Hematopoietic multipotent progenitor cell treated with erythropoietin and hydrocortisone succinate and interleukin-3 and kit ligand, for 15 days (in vitro differentiated cells): ENCODE measurements at regions not wholly inside any gene's neighbourhood (a gene's known extent, or its start where the extent isn't known, plus 50 kb on each side); places are given as distances from the start of the nearest gene placed in this dataset.
"Not testable (repeated sequence)": the region's sequence is repeated elsewhere in the genome, so short reads cannot be mapped to it uniquely, and the experiment has no call there.

Experiments
- DNase-seq: peaks from one replicate; pipeline ENCODE4 v3.0.0-alpha.2; 2015; ENCODE audit warnings: low spot score

- no peak for DNase-seq
These were observed 543.2 kb upstream of the SGO1 start for GRCh38 chr3:20729185-20729584.

- no peak for DNase-seq
These were observed 540.8 kb upstream of the SGO1 start for GRCh38 chr3:20726786-20727185.

GRCh38 chr3:20724241-20724640 lies 538.2 kb upstream of the SGO1 start:
- no peak for DNase-seq

GRCh38 chr3:20716425-20716824 lies 530.4 kb upstream of the SGO1 start:
- not testable (repeated sequence) for DNase-seq

GRCh38 chr3:20701641-20702040 lies 515.6 kb upstream of the SGO1 start:
- DNase-seq = no peak

- no peak for DNase-seq
These were observed 514.7 kb upstream of the SGO1 start for GRCh38 chr3:20700714-20701113.

- DNase-seq = no peak
These were observed 512.9 kb upstream of the SGO1 start for GRCh38 chr3:20698896-20699295.

GRCh38 chr3:20696388-20697150 lies 510.6 kb upstream of the SGO1 start:
- DNase-seq = no peak

- DNase-seq = no peak
These were observed 506.7 kb upstream of the SGO1 start for GRCh38 chr3:20692675-20693074.

GRCh38 chr3:20683910-20684309 lies 497.9 kb upstream of the SGO1 start:
- DNase-seq = no peak

- no peak for DNase-seq
These were observed 496.6 kb upstream of the SGO1 start for GRCh38 chr3:20682573-20682972.

GRCh38 chr3:20680990-20681628 lies 495.1 kb upstream of the SGO1 start:
- DNase-seq = no peak

GRCh38 chr3:20673866-20674265 lies 487.9 kb upstream of the SGO1 start:
- DNase-seq = no peak

GRCh38 chr3:20669675-20670074 lies 483.7 kb upstream of the SGO1 start:
- DNase-seq = no peak

GRCh38 chr3:20669184-20669583 lies 483.2 kb upstream of the SGO1 start:
- DNase-seq = no peak

GRCh38 chr3:20668411-20668810 lies 482.4 kb upstream of the SGO1 start:
- DNase-seq = no peak

- no peak for DNase-seq
These were observed 480.1 kb upstream of the SGO1 start for GRCh38 chr3:20666091-20666490.

GRCh38 chr3:20658491-20658890 lies 472.5 kb upstream of the SGO1 start:
- no peak for DNase-seq

GRCh38 chr3:20657560-20657959 lies 471.6 kb upstream of the SGO1 start:
- no peak for DNase-seq

GRCh38 chr3:20652231-20652986 lies 466.4 kb upstream of the SGO1 start:
- DNase-seq = no peak

GRCh38 chr3:20648921-20649381 lies 462.9 kb upstream of the SGO1 start:
- no peak for DNase-seq

- no peak for DNase-seq
These were observed 462.3 kb upstream of the SGO1 start for GRCh38 chr3:20648294-20648693.

- DNase-seq = no peak
These were observed 460.4 kb upstream of the SGO1 start for GRCh38 chr3:20646425-20646824.
